Stimulated activated CD8-positive, alpha-beta memory T cell treated with anti-CD3 and anti-CD28 coated beads, Interleukin-2, amount 100 ng/mL, for 48 hours (primary cell): ENCODE measurements at regions not wholly inside any gene's neighbourhood (a gene's known extent, or its start where the extent isn't known, plus 50 kb on each side); places are given as distances from the start of the nearest gene placed in this dataset.

Experiments
- DNase-seq, 2 donors: peaks; one replicate each; pipeline ENCODE4 v3.0.0-alpha.2; 2020; ENCODE audit warnings: low read depth in 2 of 2

- DNase-seq = no peak
These were observed 125.0 kb upstream of the TMPRSS2 start for GRCh38 chr21:41632748-41633475.

GRCh38 chr21:41631564-41632461 lies 123.9 kb upstream of the TMPRSS2 start:
- DNase-seq = no peak

- no peak for DNase-seq
These were observed 123.0 kb upstream of the TMPRSS2 start for GRCh38 chr21:41630917-41631316.

- DNase-seq = no peak
These were observed 122.3 kb upstream of the TMPRSS2 start for GRCh38 chr21:41630249-41630648.

GRCh38 chr21:41628256-41628655 lies 120.3 kb upstream of the TMPRSS2 start:
- no peak for DNase-seq

GRCh38 chr21:41627428-41627827 lies 119.5 kb upstream of the TMPRSS2 start:
- no peak for DNase-seq

GRCh38 chr21:41626021-41626420 lies 118.1 kb upstream of the TMPRSS2 start:
- no peak for DNase-seq

- no peak for DNase-seq
These were observed 117.5 kb upstream of the TMPRSS2 start for GRCh38 chr21:41625428-41625827.

- no peak for DNase-seq
These were observed 116.8 kb upstream of the TMPRSS2 start for GRCh38 chr21:41624674-41625310.

- no peak for DNase-seq
These were observed 116.0 kb upstream of the TMPRSS2 start for GRCh38 chr21:41623945-41624344.

- peak; percentile 39 to 54 for DNase-seq
These were observed 115.0 kb upstream of the TMPRSS2 start for GRCh38 chr21:41622831-41623548.

GRCh38 chr21:41622201-41622600 lies 114.2 kb upstream of the TMPRSS2 start:
- DNase-seq = no peak

GRCh38 chr21:41621513-41621912 lies 113.6 kb upstream of the TMPRSS2 start:
- DNase-seq = no peak

- no peak for DNase-seq
These were observed 113.0 kb upstream of the TMPRSS2 start for GRCh38 chr21:41620982-41621381.

GRCh38 chr21:41620541-41620940 lies 112.6 kb upstream of the TMPRSS2 start:
- DNase-seq = no peak

GRCh38 chr21:41616031-41616591 lies 108.2 kb upstream of the TMPRSS2 start:
- DNase-seq = no peak

GRCh38 chr21:41615613-41616012 lies 107.7 kb upstream of the TMPRSS2 start:
- DNase-seq = no peak

GRCh38 chr21:41614511-41614910 lies 106.6 kb upstream of the TMPRSS2 start:
- no peak for DNase-seq

- no peak for DNase-seq
These were observed 105.6 kb upstream of the TMPRSS2 start for GRCh38 chr21:41613533-41613909.

GRCh38 chr21:41612674-41613532 lies 104.9 kb upstream of the TMPRSS2 start:
- peak; percentile 11 to 13 for DNase-seq
